ENCODE measurements at regions not wholly inside any gene's neighbourhood (a gene's known extent, or its start where the extent isn't known, plus 50 kb on each side); places are given as distances from the start of the nearest gene placed in this dataset.

GRCh38 chr6:16059496-16059895 is 69.4 kb upstream of the MYLIP start:
- no peak overlapping the region for H2AK5ac ChIP-seq (ENCODE audit: low read depth, low read length)

GRCh38 chr6:16058929-16059345 is 69.9 kb upstream of the MYLIP start:
- H2AK5ac ChIP-seq (ENCODE audit: low read depth, low read length), result no peak overlapping the region
- H2BK15ac ChIP-seq (ENCODE audit: low read length), result no peak overlapping the region
- no peaks in the 10 kb centered on the region for H3K27me3 ChIP-seq (ENCODE audit: control insufficient read depth in 3 of 3, insufficient read depth in 3 of 3, low read depth in 1 of 3, low read length in 3 of 3)
- no peak overlapping the region for H3K4me2 ChIP-seq (ENCODE audit: insufficient read depth, low read length, poor library complexity, severe bottlenecking)
- no peaks in the 10 kb centered on the region for H3K79me1 ChIP-seq (ENCODE audit: low read depth, low read length)
- H4K91ac ChIP-seq (ENCODE audit: low read depth, low read length, poor library complexity), result no peak overlapping the region
- no peak overlapping the region for H2AFZ ChIP-seq (ENCODE audit: low read length)
- DNase-seq (ENCODE audit: low spot score), result no peak
- H3K27ac ChIP-seq (replicated peaks; ENCODE audit: low read length), result no peak overlapping the region
- H3K18ac ChIP-seq (ENCODE audit: low read length), result no peak overlapping the region
- H3K4me3 ChIP-seq (ENCODE audit: low read length in 2 of 2), result no peak overlapping the region
- no CpG with 5 or more reads among the region's 4 CpGs for whole genome bisulfite sequencing, 2 donors (ENCODE audit: extremely low coverage in 2 of 2, insufficient read length in 2 of 2, insufficient replicate concordance in 1 of 2)
- no peaks in the 10 kb centered on the region for H3K4me1 ChIP-seq (ENCODE audit: control insufficient read depth in 2 of 2, insufficient read depth in 1 of 2, low read depth in 1 of 2, low read length in 2 of 2)
- H3K14ac ChIP-seq (ENCODE audit: low read length), result no peak overlapping the region
- no peak overlapping the region for H2BK120ac ChIP-seq (ENCODE audit: low read depth, low read length)
- no peak overlapping the region for H2BK5ac ChIP-seq (ENCODE audit: low read length)
- no peaks in the 10 kb centered on the region for H3K9me3 ChIP-seq (replicated peaks in 1 of 2; ENCODE audit: control insufficient read depth in 2 of 2, insufficient read depth in 1 of 2, low read depth in 1 of 2, low read length in 2 of 2)
- H2BK12ac ChIP-seq (ENCODE audit: low read length), result no peak overlapping the region
- H3K23ac ChIP-seq (ENCODE audit: low read depth, low read length, poor library complexity), result no peak overlapping the region
- no peak overlapping the region for H3K9ac ChIP-seq (ENCODE audit: low read depth, low read length, poor library complexity)
- no peak overlapping the region for H4K8ac ChIP-seq (ENCODE audit: low read depth, low read length)
- no peaks in the 10 kb centered on the region for H3K36me3 ChIP-seq (replicated peaks in 1 of 2; ENCODE audit: control insufficient read depth in 2 of 2, insufficient read depth in 2 of 2, low read length in 2 of 2)
- no peak overlapping the region for H3K4ac ChIP-seq (ENCODE audit: low read length)

More at GRCh38 chr6:16059496-16059895, 69.4 kb upstream of the MYLIP start:
- Histone ChIP-seq H3K36me3 (replicated peaks in 1 of 2; ENCODE audit: control insufficient read depth in 2 of 2, insufficient read depth in 2 of 2, low read length in 2 of 2) (no peaks in the 10 kb centered on the region), H2AFZ (ENCODE audit: low read length) (no peak overlapping the region), H3K4ac (ENCODE audit: low read length) (no peak overlapping the region), H3K9ac (ENCODE audit: low read depth, low read length, poor library complexity) (no peak overlapping the region), H3K18ac (ENCODE audit: low read length) (no peak overlapping the region), H2BK15ac (ENCODE audit: low read length) (no peak overlapping the region), H3K27ac (replicated peaks; ENCODE audit: low read length) (no peak overlapping the region), H3K23ac (ENCODE audit: low read depth, low read length, poor library complexity) (no peak overlapping the region), H4K91ac (ENCODE audit: low read depth, low read length, poor library complexity) (no peak overlapping the region), H4K8ac (ENCODE audit: low read depth, low read length) (no peak overlapping the region), H3K4me1 (ENCODE audit: control insufficient read depth in 2 of 2, insufficient read depth in 1 of 2, low read depth in 1 of 2, low read length in 2 of 2) (peaks cover 0 to under 1% of the 10 kb centered on the region in 2 donors), H3K14ac (ENCODE audit: low read length) (no peak overlapping the region), H3K4me2 (ENCODE audit: insufficient read depth, low read length, poor library complexity, severe bottlenecking) (no peak overlapping the region), H2BK12ac (ENCODE audit: low read length) (no peak overlapping the region), H3K4me3 (ENCODE audit: low read length in 2 of 2) (no peak overlapping the region), H3K79me1 (ENCODE audit: low read depth, low read length) (no peaks in the 10 kb centered on the region), H2BK5ac (ENCODE audit: low read length) (no peak overlapping the region), H3K27me3 (ENCODE audit: control insufficient read depth in 3 of 3, insufficient read depth in 3 of 3, low read depth in 1 of 3, low read length in 3 of 3) (no peaks in the 10 kb centered on the region), H2BK120ac (ENCODE audit: low read depth, low read length) (no peak overlapping the region), H3K9me3 (replicated peaks in 1 of 2; ENCODE audit: control insufficient read depth in 2 of 2, insufficient read depth in 1 of 2, low read depth in 1 of 2, low read length in 2 of 2) (no peaks in the 10 kb centered on the region)
- no CpG with 5 or more reads among the region's 7 CpGs for WGBS, 2 donors (ENCODE audit: extremely low coverage in 2 of 2, insufficient read length in 2 of 2, insufficient replicate concordance in 1 of 2)
- no peak for DNase-seq (ENCODE audit: low spot score)

- Histone ChIP-seq H3K4me2 (ENCODE audit: insufficient read depth, low read length, poor library complexity, severe bottlenecking) (no peak overlapping the region), H3K9me3 (replicated peaks in 1 of 2; ENCODE audit: control insufficient read depth in 2 of 2, insufficient read depth in 1 of 2, low read depth in 1 of 2, low read length in 2 of 2) (no peaks in the 10 kb centered on the region), H2BK12ac (ENCODE audit: low read length) (no peak overlapping the region), H2BK120ac (ENCODE audit: low read depth, low read length) (no peak overlapping the region), H3K4me1 (ENCODE audit: control insufficient read depth in 2 of 2, insufficient read depth in 1 of 2, low read depth in 1 of 2, low read length in 2 of 2) (no peaks in the 10 kb centered on the region), H2AK5ac (ENCODE audit: low read depth, low read length) (no peak overlapping the region), H3K23ac (ENCODE audit: low read depth, low read length, poor library complexity) (no peak overlapping the region), H2BK5ac (ENCODE audit: low read length) (no peak overlapping the region), H3K36me3 (replicated peaks in 1 of 2; ENCODE audit: control insufficient read depth in 2 of 2, insufficient read depth in 2 of 2, low read length in 2 of 2) (no peaks in the 10 kb centered on the region), H2AFZ (ENCODE audit: low read length) (no peak overlapping the region), H3K9ac (ENCODE audit: low read depth, low read length, poor library complexity) (no peak overlapping the region), H3K18ac (ENCODE audit: low read length) (no peak overlapping the region), H3K4me3 (ENCODE audit: low read length in 2 of 2) (no peak overlapping the region), H4K8ac (ENCODE audit: low read depth, low read length) (no peak overlapping the region), H2BK15ac (ENCODE audit: low read length) (no peak overlapping the region), H3K14ac (ENCODE audit: low read length) (no peak overlapping the region), H3K27ac (replicated peaks; ENCODE audit: low read length) (no peak overlapping the region), H3K27me3 (ENCODE audit: control insufficient read depth in 3 of 3, insufficient read depth in 3 of 3, low read depth in 1 of 3, low read length in 3 of 3) (no peaks in the 10 kb centered on the region), H4K91ac (ENCODE audit: low read depth, low read length, poor library complexity) (no peak overlapping the region), H3K4ac (ENCODE audit: low read length) (no peak overlapping the region), H3K79me1 (ENCODE audit: low read depth, low read length) (no peaks in the 10 kb centered on the region)
- no CpG with 5 or more reads among the region's 6 CpGs for WGBS, 2 donors (ENCODE audit: extremely low coverage in 2 of 2, insufficient read length in 2 of 2, insufficient replicate concordance in 1 of 2)
- no peak for DNase-seq (ENCODE audit: low spot score)
Observed at GRCh38 chr6:16058201-16058928, 70.5 kb upstream of the MYLIP start.

- Histone ChIP-seq H3K14ac (ENCODE audit: low read length) (no peak overlapping the region), H4K91ac (ENCODE audit: low read depth, low read length, poor library complexity) (no peak overlapping the region), H3K4me3 (ENCODE audit: low read length in 2 of 2) (no peak overlapping the region), H3K18ac (ENCODE audit: low read length) (no peak overlapping the region), H3K4me2 (ENCODE audit: insufficient read depth, low read length, poor library complexity, severe bottlenecking) (no peak overlapping the region), H3K4me1 (ENCODE audit: control insufficient read depth in 2 of 2, insufficient read depth in 1 of 2, low read depth in 1 of 2, low read length in 2 of 2) (no peaks in the 10 kb centered on the region), H2AFZ (ENCODE audit: low read length) (no peak overlapping the region), H3K27ac (replicated peaks; ENCODE audit: low read length) (no peak overlapping the region), H2BK15ac (ENCODE audit: low read length) (no peak overlapping the region), H3K9ac (ENCODE audit: low read depth, low read length, poor library complexity) (no peak overlapping the region), H4K8ac (ENCODE audit: low read depth, low read length) (no peak overlapping the region), H3K4ac (ENCODE audit: low read length) (no peak overlapping the region), H3K79me1 (ENCODE audit: low read depth, low read length) (no peaks in the 10 kb centered on the region), H3K9me3 (replicated peaks in 1 of 2; ENCODE audit: control insufficient read depth in 2 of 2, insufficient read depth in 1 of 2, low read depth in 1 of 2, low read length in 2 of 2) (no peaks in the 10 kb centered on the region), H3K27me3 (ENCODE audit: control insufficient read depth in 3 of 3, insufficient read depth in 3 of 3, low read depth in 1 of 3, low read length in 3 of 3) (no peaks in the 10 kb centered on the region), H2AK5ac (ENCODE audit: low read depth, low read length) (no peak overlapping the region), H3K36me3 (replicated peaks in 1 of 2; ENCODE audit: control insufficient read depth in 2 of 2, insufficient read depth in 2 of 2, low read length in 2 of 2) (no peaks in the 10 kb centered on the region), H2BK5ac (ENCODE audit: low read length) (no peak overlapping the region), H2BK12ac (ENCODE audit: low read length) (no peak overlapping the region), H3K23ac (ENCODE audit: low read depth, low read length, poor library complexity) (no peak overlapping the region), H2BK120ac (ENCODE audit: low read depth, low read length) (no peak overlapping the region)
- DNase-seq (ENCODE audit: low spot score), result no peak
- WGBS, 2 donors (ENCODE audit: extremely low coverage in 2 of 2, insufficient read length in 2 of 2, insufficient replicate concordance in 1 of 2), result no CpG with 5 or more reads among the region's 6 CpGs
Observed at GRCh38 chr6:16057446-16057845, 71.4 kb upstream of the MYLIP start.
